Effector memory CD8-positive, alpha-beta T cell (primary cell): ENCODE measurements at regions not wholly inside any gene's neighbourhood (a gene's known extent, or its start where the extent isn't known, plus 50 kb on each side); places are given as distances from the start of the nearest gene placed in this dataset.

Experiments
- ATAC-seq: fragments of 150-1000 bp; cut with Tn5 transposase; replicated peaks from 2 replicates; pipeline ENCODE4 v1.10.0; 2021; ENCODE audit warnings: mild to moderate bottlenecking, moderate library complexity
- DNase-seq, 3 experiments: peaks; one replicate each; pipeline ENCODE4 v3.0.0; 2021
- H3K27ac Mint-ChIP-seq, 2 donors: one replicate each; pipeline ENCODE4 v1.8.0; 2022; ENCODE audit warnings: mild to moderate bottlenecking in 2 of 2, mixed read lengths in 2 of 2, moderate library complexity in 2 of 2
- H3K27me3 Mint-ChIP-seq, 2 donors: one replicate each; pipeline ENCODE4 v1.8.0; 2022; ENCODE audit warnings: mixed read lengths in 2 of 2
- H3K36me3 Mint-ChIP-seq: one replicate; pipeline ENCODE4 v1.8.0; 2022; ENCODE audit warnings: mild to moderate bottlenecking, moderate library complexity, mixed read lengths; ENCODE audit not compliant: insufficient read depth
- H3K4me1 Mint-ChIP-seq, 2 donors: one replicate each; pipeline ENCODE4 v1.8.0; 2022; ENCODE audit warnings: low read depth in 2 of 2, mixed read lengths in 2 of 2
- H3K4me3 Mint-ChIP-seq, 2 donors: one replicate each; pipeline ENCODE4 v1.8.0; 2022; ENCODE audit warnings: mild to moderate bottlenecking in 2 of 2, mixed read lengths in 2 of 2, moderate library complexity in 2 of 2
- H3K9me3 Mint-ChIP-seq, 2 donors: one replicate each; pipeline ENCODE4 v1.8.0; 2022; ENCODE audit warnings: mixed read lengths in 2 of 2

DNA sequence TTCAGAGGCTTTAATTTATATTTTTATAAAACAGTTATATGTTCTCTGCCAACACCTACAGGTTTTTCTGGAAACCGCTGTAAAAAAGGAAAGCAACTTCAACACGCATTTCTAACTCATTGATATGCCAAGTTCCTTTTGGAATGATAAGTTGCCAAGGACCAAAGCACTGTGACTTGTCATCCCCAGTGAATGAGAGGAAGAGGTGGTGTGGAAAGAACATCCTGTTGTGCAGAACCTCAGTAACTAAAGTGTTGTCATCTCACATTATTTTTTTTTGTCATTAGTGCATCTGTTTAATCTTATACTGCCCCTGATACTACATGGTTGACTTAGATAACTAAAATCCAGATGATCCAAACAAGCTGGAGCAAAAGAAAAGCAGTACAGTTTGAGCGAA is 96.0 kb upstream of the NEUROD1 start:
- Mint-ChIP-seq H3K27me3 (peaks cover 2 to 35% of the 10 kb centered on the region in 2 donors), H3K27ac (no peak overlapping the region), H3K9me3 (no peaks in the 10 kb centered on the region), H3K4me1 (no peaks in the 10 kb centered on the region), H3K36me3 (no peaks in the 10 kb centered on the region), H3K4me3 (no peak overlapping the region)
- ATAC-seq (no peak), DNase-seq (no peak)

DNA sequence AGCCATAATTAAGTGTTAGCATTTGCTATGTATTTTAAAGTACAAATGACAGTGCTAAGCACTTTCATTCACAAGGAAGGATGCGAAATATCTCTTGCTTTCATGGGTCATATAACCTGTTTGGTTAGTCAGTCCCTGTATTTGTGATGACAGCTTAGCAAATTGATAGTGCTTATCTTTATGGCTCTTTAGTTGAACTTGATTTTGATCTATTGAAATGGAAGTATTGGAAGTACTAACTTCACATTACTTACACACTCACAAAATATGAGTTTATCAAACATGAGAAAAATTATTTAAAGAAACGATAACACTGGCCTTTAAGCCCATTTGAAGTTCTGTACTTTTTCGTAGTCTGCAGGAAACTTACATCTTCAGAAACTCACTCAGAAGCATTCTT is 97.4 kb upstream of the NEUROD1 start:
- ATAC-seq = no peak
- Mint-ChIP-seq H3K4me1 (no peaks in the 10 kb centered on the region), H3K36me3 (no peaks in the 10 kb centered on the region), H3K4me3 (no peak overlapping the region), H3K9me3 (no peaks in the 10 kb centered on the region), H3K27ac (no peak overlapping the region), H3K27me3 (peaks cover 7 to 39% of the 10 kb centered on the region in 2 donors)
- no peak for DNase-seq

DNA sequence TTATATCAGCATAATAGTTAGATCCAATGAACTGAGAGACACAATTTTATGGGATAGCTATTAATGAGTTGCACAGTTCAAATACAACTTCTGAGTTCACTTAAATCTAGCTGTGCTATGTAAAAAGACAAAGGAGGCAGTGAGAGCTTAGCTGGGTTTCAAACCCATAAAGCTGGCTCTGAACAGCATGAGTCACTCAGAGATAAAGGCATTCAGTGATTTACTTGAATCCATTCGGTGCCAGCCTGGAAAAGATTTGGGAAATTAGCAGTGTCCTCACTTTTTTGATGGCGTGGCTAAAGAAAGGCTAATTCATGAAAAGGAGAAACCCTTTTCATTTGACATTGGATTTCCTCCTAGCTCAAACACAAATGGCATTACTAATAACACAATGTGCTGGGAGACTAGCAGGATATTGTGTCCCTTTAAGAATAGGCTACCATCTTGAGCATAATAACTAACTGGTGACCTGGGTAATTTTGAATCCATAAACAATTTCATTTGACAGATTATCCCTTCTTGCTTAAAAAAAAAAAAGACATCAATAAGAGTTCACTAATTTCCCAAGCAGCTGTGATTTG is 98.4 kb upstream of the NEUROD1 start:
- no peak overlapping the region for H3K27ac Mint-ChIP-seq
- H3K27me3 Mint-ChIP-seq = peaks cover 7 to 41% of the 10 kb centered on the region in 2 donors
- H3K4me3 Mint-ChIP-seq = no peak overlapping the region
- H3K9me3 Mint-ChIP-seq = no peaks in the 10 kb centered on the region
- H3K4me1 Mint-ChIP-seq = no peaks in the 10 kb centered on the region
- DNase-seq (no peak), ATAC-seq (no peak)
- no peaks in the 10 kb centered on the region for H3K36me3 Mint-ChIP-seq

DNA sequence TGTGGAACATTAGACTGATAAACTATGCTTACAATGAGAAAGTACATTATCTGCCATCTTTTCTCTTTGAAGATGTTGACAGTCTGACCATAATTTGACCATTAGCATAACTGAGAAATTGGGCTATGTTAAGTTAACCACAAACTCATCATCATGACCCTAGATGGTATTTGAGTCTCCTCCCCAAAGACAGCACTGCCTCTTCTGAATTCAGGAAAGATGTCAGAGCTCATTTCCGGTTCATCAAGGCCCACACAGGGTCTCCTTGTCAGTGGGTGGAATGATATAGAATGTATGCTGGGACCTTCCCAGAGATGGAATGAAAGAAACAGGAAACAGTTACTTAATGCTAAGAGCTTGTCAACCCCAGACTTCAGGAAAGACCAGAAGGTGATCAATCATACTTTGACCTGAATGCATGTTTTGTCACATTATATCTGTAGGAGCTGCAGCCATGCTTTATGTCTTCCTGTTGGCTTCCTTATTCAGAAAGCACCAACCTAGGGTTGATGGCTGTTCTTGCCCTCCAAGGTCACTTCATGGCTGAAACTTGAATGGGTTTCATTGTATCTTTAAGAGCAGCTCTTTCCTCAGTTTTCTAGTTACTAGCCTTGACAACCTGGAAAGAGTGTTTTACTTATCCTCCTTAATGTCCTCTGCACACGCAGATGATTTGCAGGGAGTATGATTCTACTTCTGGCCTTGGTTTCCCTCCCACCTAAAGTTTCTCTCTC is 99.1 kb upstream of the NEUROD1 start:
- DNase-seq = no peak
- H3K4me3 Mint-ChIP-seq = no peak overlapping the region
- H3K4me1 Mint-ChIP-seq = no peaks in the 10 kb centered on the region
- no peaks in the 10 kb centered on the region for H3K9me3 Mint-ChIP-seq
- H3K27me3 Mint-ChIP-seq = peaks cover 7 to 38% of the 10 kb centered on the region in 2 donors
- no peak overlapping the region for H3K27ac Mint-ChIP-seq
- no peak for ATAC-seq
- no peaks in the 10 kb centered on the region for H3K36me3 Mint-ChIP-seq

DNA sequence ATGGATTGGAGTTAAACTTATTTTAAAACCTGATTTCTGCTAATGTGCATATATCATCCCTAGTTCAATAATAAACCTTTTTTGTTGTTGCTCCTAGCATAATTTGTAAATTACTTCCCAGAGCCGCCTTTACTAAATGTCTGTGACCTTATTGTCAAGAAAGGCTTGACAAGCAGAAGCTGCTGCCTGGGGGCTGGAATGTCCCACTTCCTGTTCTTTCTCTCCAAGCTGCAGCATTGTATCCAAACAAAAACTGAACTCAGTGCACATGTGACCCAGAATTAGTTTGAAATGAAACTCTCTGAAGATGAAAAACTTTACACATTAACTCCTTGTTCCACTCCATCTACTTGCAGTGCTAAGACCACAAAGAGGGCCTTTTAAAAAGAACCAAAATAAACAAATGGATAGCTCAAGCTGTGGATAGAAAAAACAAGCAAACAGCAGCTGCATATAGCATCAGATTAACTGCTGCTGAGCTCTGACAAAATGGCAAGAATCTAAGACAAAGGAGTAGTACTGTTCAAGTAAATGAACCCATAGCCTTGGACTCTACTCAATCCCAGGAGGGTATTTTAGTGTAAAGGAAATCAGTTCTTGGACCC is 99.8 kb upstream of the NEUROD1 start:
- Mint-ChIP-seq H3K9me3 (no peaks in the 10 kb centered on the region), H3K4me1 (no peaks in the 10 kb centered on the region), H3K27me3 (peaks cover 7 to 33% of the 10 kb centered on the region in 2 donors), H3K27ac (no peak overlapping the region), H3K4me3 (no peak overlapping the region), H3K36me3 (no peaks in the 10 kb centered on the region)
- DNase-seq = no peak
- no peak for ATAC-seq

DNA sequence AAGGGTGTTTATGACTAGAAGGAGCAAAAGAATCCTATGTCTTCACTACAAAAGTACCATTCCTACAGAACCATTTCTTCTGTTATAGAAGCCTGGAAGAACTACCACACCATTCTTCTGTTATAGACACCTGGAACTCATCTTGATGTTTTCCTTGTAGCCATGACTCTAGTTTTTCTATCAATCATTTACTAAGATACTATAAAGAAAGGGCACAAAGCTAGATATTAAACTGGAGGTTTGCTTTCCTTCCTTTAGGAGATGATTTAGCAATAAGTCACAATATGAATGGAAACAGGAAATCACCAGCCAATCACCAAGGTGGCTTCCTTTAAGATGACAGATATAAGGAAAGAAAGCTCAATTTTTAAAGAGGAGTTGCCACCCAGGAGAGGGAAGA is 100.3 kb upstream of the NEUROD1 start:
- no peak for ATAC-seq
- no peaks in the 10 kb centered on the region for H3K4me1 Mint-ChIP-seq

DNA sequence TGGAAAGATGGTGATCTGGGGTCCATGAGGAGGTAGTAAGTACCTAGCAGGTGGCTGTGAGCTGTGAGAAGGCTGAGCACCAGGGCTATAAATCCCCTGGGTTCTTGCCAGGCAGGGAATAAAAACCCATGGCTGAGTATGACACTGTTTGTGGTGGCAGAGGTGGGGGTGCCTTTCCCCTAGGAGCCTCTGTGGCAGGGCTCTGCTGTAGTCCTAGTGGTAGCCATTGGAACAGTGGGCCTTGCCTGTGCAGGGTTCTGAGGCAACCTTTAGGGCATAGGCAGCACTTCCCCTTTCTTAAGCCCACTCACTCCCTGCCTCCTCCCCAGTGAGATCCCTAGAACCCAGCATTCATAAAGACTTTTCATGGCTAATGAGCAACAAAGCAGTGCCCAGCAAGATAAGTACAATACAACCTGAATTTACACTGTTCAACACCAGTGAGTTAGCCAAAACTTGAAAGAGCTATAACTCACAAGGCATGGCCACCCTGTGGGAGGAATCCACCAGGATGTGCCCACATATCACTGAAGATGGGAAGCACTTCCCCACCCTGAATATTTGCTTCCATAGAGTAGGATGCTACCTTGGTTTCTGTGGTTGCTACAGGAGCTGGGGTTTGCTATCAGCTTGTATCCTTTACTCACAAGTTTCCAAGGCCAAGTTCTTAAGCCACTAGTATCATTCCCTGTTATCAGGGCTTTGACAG is 100.9 kb upstream of the NEUROD1 start:
- ATAC-seq (no peak), DNase-seq (no peak)
- H3K36me3 Mint-ChIP-seq = no peaks in the 10 kb centered on the region
- no peaks in the 10 kb centered on the region for H3K9me3 Mint-ChIP-seq
- H3K27ac Mint-ChIP-seq = no peak overlapping the region
- H3K4me1 Mint-ChIP-seq = no peaks in the 10 kb centered on the region
- peaks cover 7 to 37% of the 10 kb centered on the region in 2 donors for H3K27me3 Mint-ChIP-seq
- no peak overlapping the region for H3K4me3 Mint-ChIP-seq

More for the DNA sequence above, 100.3 kb upstream of the NEUROD1 start:
- Mint-ChIP-seq H3K36me3 (no peaks in the 10 kb centered on the region), H3K9me3 (no peaks in the 10 kb centered on the region), H3K4me3 (no peak overlapping the region), H3K27me3 (peaks cover 7 to 31% of the 10 kb centered on the region in 2 donors), H3K27ac (no peak overlapping the region)
- DNase-seq = no peak

DNA sequence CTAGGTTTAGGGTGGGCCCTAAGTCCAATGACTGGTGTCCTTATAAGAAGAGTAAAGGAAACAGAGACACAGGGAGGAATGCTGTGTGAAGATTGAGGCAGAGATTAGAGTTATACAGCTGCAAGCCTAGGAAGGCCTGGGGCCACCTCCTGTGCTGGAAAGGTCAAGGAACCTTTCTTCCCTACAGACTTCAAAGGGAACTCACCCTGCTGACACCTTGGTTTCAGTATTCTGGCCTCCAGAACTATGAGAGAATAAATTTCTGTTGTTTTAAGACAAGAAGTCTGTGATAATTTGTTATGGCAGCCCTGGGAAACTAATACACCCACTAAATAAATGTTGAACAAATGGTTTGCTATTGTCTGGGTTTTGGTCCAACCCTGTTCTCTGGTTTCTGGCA is 102.3 kb upstream of the NEUROD1 start:
- Mint-ChIP-seq H3K4me3 (no peak overlapping the region), H3K36me3 (no peaks in the 10 kb centered on the region), H3K9me3 (no peaks in the 10 kb centered on the region), H3K27ac (no peak overlapping the region), H3K4me1 (no peaks in the 10 kb centered on the region), H3K27me3 (peaks cover 19 to 37% of the 10 kb centered on the region in 2 donors)
- ATAC-seq = no peak
- no peak for DNase-seq

DNA sequence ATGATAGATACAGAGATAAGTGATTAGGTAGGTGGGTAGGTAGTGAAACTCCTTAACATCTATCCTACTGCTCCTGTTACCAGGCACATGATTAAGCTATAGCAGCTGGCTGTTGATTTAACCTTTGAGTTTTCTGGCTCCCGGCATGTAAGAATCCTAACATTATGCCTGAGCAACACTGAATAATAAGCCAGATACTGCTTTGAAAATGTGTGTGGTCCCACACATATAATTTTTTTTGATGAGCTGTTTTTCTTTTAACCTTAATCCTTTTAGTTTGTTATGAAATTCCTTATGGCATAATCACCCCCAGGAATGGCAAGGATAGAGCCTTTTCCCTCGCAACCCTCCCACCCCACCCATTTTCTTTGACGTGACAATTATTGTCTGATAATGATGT is 104.2 kb upstream of the NEUROD1 start:
- H3K9me3 Mint-ChIP-seq = no peaks in the 10 kb centered on the region

DNA sequence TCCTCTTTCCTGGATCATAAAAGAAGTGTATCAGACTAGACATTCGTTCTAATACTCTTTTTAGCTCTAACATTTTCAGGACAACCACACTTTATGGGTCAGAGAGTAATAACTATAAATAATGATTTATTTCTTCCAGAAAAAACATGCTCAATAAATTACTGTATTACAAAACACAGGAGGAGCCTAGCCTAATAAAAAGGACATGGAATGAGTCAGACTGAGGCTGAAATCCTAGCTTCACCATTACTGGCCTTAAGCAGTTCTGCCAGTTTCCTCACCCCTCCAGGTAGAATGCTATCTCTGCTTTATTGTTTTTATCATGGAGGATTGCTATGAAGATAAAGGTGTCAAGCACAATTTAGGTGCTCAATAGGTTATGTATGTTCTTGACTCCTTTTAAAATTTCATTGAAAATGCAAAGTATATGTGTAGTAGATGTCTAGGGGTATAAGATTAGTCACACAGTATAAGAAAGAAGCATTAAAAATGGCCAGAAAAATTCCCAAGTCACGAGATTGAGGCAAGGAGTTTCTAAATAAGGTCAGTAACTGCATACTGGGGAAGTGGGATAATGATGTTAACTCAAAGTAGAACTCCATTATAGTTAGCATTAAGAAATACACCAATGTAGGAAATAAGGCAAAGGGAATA is 105.5 kb upstream of the NEUROD1 start:
- Mint-ChIP-seq H3K4me3 (no peak overlapping the region), H3K36me3 (no peaks in the 10 kb centered on the region), H3K27ac (no peak overlapping the region)

More for the DNA sequence above, 104.2 kb upstream of the NEUROD1 start:
- Mint-ChIP-seq H3K27me3 (peaks cover 19 to 37% of the 10 kb centered on the region in 2 donors), H3K27ac (no peak overlapping the region), H3K4me1 (no peaks in the 10 kb centered on the region), H3K36me3 (no peaks in the 10 kb centered on the region), H3K4me3 (no peak overlapping the region)
- DNase-seq (no peak), ATAC-seq (no peak)

DNA sequence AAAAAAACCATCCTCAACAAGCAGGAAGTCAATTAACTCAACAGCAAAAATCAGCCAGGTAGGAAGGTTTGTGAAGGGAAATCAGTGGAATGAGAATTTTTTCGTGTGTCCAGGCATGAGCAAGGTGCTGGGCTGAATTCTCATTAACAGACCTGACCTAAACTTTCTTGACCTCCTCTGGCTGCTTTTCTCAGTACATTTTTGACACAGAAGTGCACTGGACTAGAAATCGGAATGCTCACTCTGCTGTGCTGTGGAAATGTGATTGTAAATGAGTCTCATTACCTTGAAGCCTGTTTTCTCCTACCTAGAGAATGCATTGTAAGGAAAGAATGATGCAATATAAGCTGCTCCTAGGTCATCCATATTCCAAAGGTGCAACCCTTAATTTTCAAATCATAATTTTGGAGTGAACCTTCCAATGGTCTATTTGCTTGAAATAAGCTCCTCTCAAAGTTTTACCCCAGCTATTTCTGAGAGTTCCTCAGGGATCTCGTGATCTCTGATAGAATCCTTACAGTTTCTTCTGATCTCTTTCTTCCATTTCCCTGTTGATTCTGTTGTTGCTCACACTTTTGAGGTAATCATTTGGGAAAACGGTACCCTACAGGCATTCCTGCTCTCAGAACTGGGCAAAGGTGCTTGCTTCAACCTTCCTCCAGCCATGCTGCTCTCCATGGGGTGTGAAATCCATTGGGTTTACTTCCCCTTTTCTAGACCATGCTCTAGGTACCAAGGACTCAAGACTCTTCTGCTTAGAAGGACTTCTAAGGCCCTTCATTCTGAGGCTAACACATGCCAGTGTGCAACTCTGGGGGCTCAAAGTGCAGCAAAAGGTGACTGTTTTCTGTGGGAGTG is 104.9 kb upstream of the ITPRID2 start:
- Mint-ChIP-seq H3K9me3 (no peaks in the 10 kb centered on the region), H3K36me3 (no peaks in the 10 kb centered on the region), H3K4me1 (no peaks in the 10 kb centered on the region), H3K4me3 (no peak overlapping the region), H3K27me3 (peaks cover 23 to 26% of the 10 kb centered on the region in 2 donors), H3K27ac (no peak overlapping the region)
- DNase-seq = no peak
- no peak for ATAC-seq

More for the DNA sequence above, 105.5 kb upstream of the NEUROD1 start:
- Mint-ChIP-seq H3K9me3 (no peaks in the 10 kb centered on the region), H3K27me3 (peaks cover 27 to 34% of the 10 kb centered on the region in 2 donors), H3K4me1 (no peaks in the 10 kb centered on the region)
- ATAC-seq = no peak
- no peak for DNase-seq

DNA sequence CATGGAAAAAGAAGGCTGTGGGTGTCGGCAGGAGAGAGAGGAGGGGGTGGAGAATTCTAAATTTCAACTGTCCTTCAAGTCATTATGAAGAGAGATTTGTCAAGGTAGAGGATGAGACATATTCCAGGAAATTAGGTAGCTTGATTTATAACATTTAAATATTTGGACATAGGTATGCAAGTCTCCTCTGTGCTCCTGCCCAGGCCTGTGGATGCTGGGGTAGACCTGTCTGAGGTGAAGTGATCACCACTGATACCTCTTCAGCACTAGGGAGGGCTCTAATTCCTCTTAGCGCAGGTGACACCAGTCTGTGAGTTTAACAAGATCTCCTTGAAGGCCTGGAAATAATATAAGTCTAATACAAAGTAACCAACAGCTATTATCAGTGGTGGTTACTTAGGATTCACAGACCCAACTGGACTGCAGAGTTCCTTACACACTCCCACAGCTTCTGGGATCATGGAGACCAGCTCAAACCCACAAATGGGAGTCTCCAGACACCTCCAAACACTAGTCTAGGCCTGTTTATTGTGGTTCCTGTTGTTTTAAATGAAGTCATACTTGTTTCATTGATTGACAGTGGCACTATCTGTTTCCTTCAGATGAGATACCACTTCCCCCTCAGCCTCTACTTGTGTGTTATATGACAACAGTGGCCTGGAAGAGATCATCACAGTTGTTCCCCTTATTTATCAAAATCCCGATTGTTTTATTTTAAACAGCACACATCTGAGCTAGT is 104.1 kb upstream of the ITPRID2 start:
- Mint-ChIP-seq H3K27me3 (peaks cover 20% of the 10 kb centered on the region in 2 donors), H3K4me1 (no peaks in the 10 kb centered on the region), H3K4me3 (no peak overlapping the region), H3K36me3 (no peaks in the 10 kb centered on the region), H3K27ac (no peak overlapping the region), H3K9me3 (no peaks in the 10 kb centered on the region)
- DNase-seq (no peak), ATAC-seq (no peak)
